Upper lobe of left lung (tissue), 4 donors: ENCODE measurements at regions not wholly inside any gene's neighbourhood (a gene's known extent, or its start where the extent isn't known, plus 50 kb on each side); places are given as distances from the start of the nearest gene placed in this dataset.

Source experiments
- POLR2A ChIP-seq, 4 donors: fragments of 450-650 bp; IDR thresholded peaks; one replicate each; pipeline ENCODE4 v1.5.1; 2016 to 2017; ENCODE audit warnings: antibody characterized with exemption in 4 of 4, mild to moderate bottlenecking in 2 of 4
- TF ChIP-seq, protein P1 (sequence below), 6 experiments: fragments of 450-650 bp in 4 of 6; fragments of 200-600 bp in 2 of 6; sonication (generic) in 2 of 6; IDR thresholded peaks; one replicate each; pipeline ENCODE4 v1.5.1; 2016 to 2019; ENCODE audit warnings: antibody characterized with exemption in 6 of 6

DNA sequence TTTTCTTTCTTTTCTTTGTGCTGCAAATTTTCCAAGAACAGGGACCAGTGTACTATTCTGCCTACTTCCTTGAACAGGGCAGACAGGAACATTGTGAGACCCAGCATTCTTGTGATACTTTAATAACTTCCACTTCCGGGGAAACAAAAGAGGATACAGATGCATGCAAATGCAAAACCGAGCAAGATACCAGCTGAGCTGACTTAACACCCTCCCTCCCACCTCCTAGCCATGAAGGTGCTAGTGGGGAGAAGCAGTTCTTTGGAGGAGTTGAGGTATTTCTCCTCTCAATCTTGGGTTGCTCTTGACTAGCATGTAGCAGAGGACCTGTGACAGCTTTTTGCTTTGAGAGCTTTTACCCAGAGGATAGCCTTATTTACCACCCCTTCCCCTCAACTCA is 111.2 kb downstream of the KLF5 start:
- TF ChIP-seq, protein P1, sequence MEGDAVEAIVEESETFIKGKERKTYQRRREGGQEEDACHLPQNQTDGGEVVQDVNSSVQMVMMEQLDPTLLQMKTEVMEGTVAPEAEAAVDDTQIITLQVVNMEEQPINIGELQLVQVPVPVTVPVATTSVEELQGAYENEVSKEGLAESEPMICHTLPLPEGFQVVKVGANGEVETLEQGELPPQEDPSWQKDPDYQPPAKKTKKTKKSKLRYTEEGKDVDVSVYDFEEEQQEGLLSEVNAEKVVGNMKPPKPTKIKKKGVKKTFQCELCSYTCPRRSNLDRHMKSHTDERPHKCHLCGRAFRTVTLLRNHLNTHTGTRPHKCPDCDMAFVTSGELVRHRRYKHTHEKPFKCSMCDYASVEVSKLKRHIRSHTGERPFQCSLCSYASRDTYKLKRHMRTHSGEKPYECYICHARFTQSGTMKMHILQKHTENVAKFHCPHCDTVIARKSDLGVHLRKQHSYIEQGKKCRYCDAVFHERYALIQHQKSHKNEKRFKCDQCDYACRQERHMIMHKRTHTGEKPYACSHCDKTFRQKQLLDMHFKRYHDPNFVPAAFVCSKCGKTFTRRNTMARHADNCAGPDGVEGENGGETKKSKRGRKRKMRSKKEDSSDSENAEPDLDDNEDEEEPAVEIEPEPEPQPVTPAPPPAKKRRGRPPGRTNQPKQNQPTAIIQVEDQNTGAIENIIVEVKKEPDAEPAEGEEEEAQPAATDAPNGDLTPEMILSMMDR (IDR thresholded peaks at IDR 0.05) = no peak
- no peak for TF ChIP-seq POLR2A (IDR thresholded peaks at IDR 0.05)
